Panc1 (cell line): ENCODE measurements at regions not wholly inside any gene's neighbourhood (a gene's known extent, or its start where the extent isn't known, plus 50 kb on each side); places are given as distances from the start of the nearest gene placed in this dataset.

Experiments used
- ATAC-seq: fragments of 200-7000 bp; cut with Tn5 transposase; 2 replicates; pipeline ENCODE4 v1.9.1; 2020; ENCODE audit warnings: mild to moderate bottlenecking, moderate library complexity
- BruUV-seq: library from RNA; stranded (reverse); fragments of 400-500 nt; replicated peaks from 2 replicates; lab custom pipeline; 2021; lab: Mats Ljungman, UMichigan
- CTCF ChIA-PET: fragments of 300-600 bp; sonication (Branson Sonifier 250); formaldehyde crosslinking; loops from one replicate; lab custom pipeline; 2022; ENCODE audit warnings: antibody characterized with exemption; lab: Charles Lee
- POLR2A ChIA-PET: fragments of 300-600 bp; sonication (Branson Sonifier 250); formaldehyde crosslinking; loops from one replicate; lab custom pipeline; 2022; ENCODE audit warnings: antibody characterized with exemption; lab: Charles Lee
- DNase-seq: peaks from one replicate; pipeline ENCODE4 v3.0.0-alpha.2; 2010; ENCODE audit warnings: low read depth, low spot score
- H3K27ac ChIP-seq: 2 replicates; pipeline ENCODE4 v1.5.1; 2011; ENCODE audit warnings: mild to moderate bottlenecking, low read length, inconsistent platforms
- H3K27me3 ChIP-seq: fragments of 200-500 bp; sonication (Bioruptor generic); 2 replicates; pipeline ENCODE4 v1.6.0; 2014; ENCODE audit warnings: low read length, inconsistent platforms; ENCODE audit not compliant: control insufficient read depth, insufficient read depth
- H3K36me3 ChIP-seq: fragments of 200-500 bp; sonication (Bioruptor generic); 2 replicates; pipeline ENCODE4 v1.5.1; 2014; ENCODE audit warnings: inconsistent platforms, mild to moderate bottlenecking, low read length, moderate library complexity; ENCODE audit not compliant: control insufficient read depth, insufficient read depth
- H3K4me1 ChIP-seq: 2 replicates; pipeline ENCODE4 v1.5.1; 2011; ENCODE audit warnings: inconsistent platforms, mild to moderate bottlenecking, low read length, moderate library complexity; ENCODE audit not compliant: control insufficient read depth, insufficient read depth
- H3K4me3 ChIP-seq, 2 experiments: 2 replicates each; pipeline ENCODE4 v1.5.1; 2011 to 2012; ENCODE audit warnings: low read depth in 2 of 2, low read length in 2 of 2, mild to moderate bottlenecking in 2 of 2, inconsistent platforms in 1 of 2, moderate library complexity in 1 of 2
- H3K9me3 ChIP-seq: fragments of 200-500 bp; sonication (Bioruptor generic); 2 replicates; pipeline ENCODE4 v1.5.1; 2014; ENCODE audit warnings: low read depth, mild to moderate bottlenecking, inconsistent platforms, low read length, moderate library complexity; ENCODE audit not compliant: control insufficient read depth, insufficient read depth
- CTCF ChIP-seq: fragments of 450-650 bp; IDR thresholded peaks from 2 replicates; pipeline ENCODE4 v1.5.1; 2017; ENCODE audit warnings: mild to moderate bottlenecking
- POLR2AphosphoS5 ChIP-seq: IDR thresholded peaks from 2 replicates; pipeline ENCODE4 v1.6.1; 2012; ENCODE audit warnings: mild to moderate bottlenecking, low read depth, low read length, moderate library complexity
- REST ChIP-seq, 2 experiments: IDR thresholded peaks; 2 replicates each; pipeline ENCODE4 v1.6.1; 2011 to 2012; ENCODE audit warnings: low read depth in 2 of 2, control low read depth in 1 of 2, low read length in 1 of 2, mild to moderate bottlenecking in 1 of 2, moderate library complexity in 1 of 2; ENCODE audit not compliant: insufficient read depth in 1 of 2
- SIN3A ChIP-seq: IDR thresholded peaks from 2 replicates; pipeline ENCODE4 v1.6.1; 2012; ENCODE audit warnings: low read depth, mild to moderate bottlenecking, low read length, moderate library complexity, borderline replicate concordance; ENCODE audit not compliant: insufficient read depth
- TCF7L2 ChIP-seq: IDR thresholded peaks from 2 replicates; pipeline ENCODE4 v1.6.1; 2011; ENCODE audit warnings: mild to moderate bottlenecking, low read depth, low read length, inconsistent platforms
- in situ Hi-C: cut with HindIII; loops from 2 replicates; pipeline ENCODE4 v1.10.0; 2016; ENCODE audit warnings: low sequenced_read_pairs, low pct_unique_long_range_greater_than_20kb
- intact Hi-C: fragments of 100-400 bp; cut with micrococcal nuclease; formaldehyde crosslinking; loops from one replicate; pipeline ENCODE4 v1.10.0; 2022; ENCODE audit not compliant: unreplicated experiment

GRCh38 chr5:158616707-158617106 lies 483.0 kb downstream of the EBF1 start:
- no peak for ATAC-seq
- CTCF ChIA-PET = no interaction called here
- Histone ChIP-seq H3K9me3 (no peaks in the 10 kb centered on the region), H3K4me1 (no peaks in the 10 kb centered on the region), H3K27ac (no peak overlapping the region), H3K4me3 (no peak overlapping the region), H3K27me3 (no peaks in the 10 kb centered on the region), H3K36me3 (no peaks in the 10 kb centered on the region)
- in situ Hi-C loops = no loop called here
- BruUV-seq = no TSS peak
- POLR2A ChIA-PET = no interaction called here
- intact Hi-C loops = no loop called here
- DNase-seq = no peak
- no peak for TF ChIP-seq REST (IDR thresholded peaks at IDR 0.05; ENCODE audit: insufficient read depth in 1 of 2, low read depth in 2 of 2, low read length in 1 of 2)
- no peak for TF ChIP-seq POLR2AphosphoS5
- no peak for TF ChIP-seq TCF7L2
- no peak for TF ChIP-seq SIN3A
- TF ChIP-seq CTCF = no peak

GRCh38 chr5:158614951-158615350 lies 484.8 kb downstream of the EBF1 start:
- H3K27me3 ChIP-seq = no peaks in the 10 kb centered on the region
- ChIA-PET POLR2A (no interaction called here), CTCF (no interaction called here)
- no peaks in the 10 kb centered on the region for H3K9me3 ChIP-seq
- BruUV-seq = no TSS peak
- TF ChIP-seq REST (IDR thresholded peaks at IDR 0.05; ENCODE audit: insufficient read depth in 1 of 2, low read depth in 2 of 2, low read length in 1 of 2) = no peak
- no peak for TF ChIP-seq SIN3A
- DNase-seq (no peak), ATAC-seq (no peak)
- in situ Hi-C loops (no loop called here), intact Hi-C loops (no loop called here)
- H3K4me1 ChIP-seq = no peaks in the 10 kb centered on the region
- no peaks in the 10 kb centered on the region for H3K36me3 ChIP-seq
- no peak overlapping the region for H3K4me3 ChIP-seq
- H3K27ac ChIP-seq = no peak overlapping the region
